ENCODE measurements at regions not wholly inside any gene's neighbourhood (a gene's known extent, or its start where the extent isn't known, plus 50 kb on each side); places are given as distances from the start of the nearest gene placed in this dataset.

GRCh38 chr10:43897765-43898419, 249.2 kb upstream of the ZNF32 start:
- CTCF ChIA-PET, result no interaction called here
- Mint-ChIP-seq H3K36me3 (ENCODE audit: low read depth) (no peaks in the 10 kb centered on the region), H3K27ac (no peak overlapping the region), H3K9me3 (no peaks in the 10 kb centered on the region), H3K4me1 (no peaks in the 10 kb centered on the region), H3K4me3 (no peak overlapping the region), H3K27me3 (peaks cover 3% of the 10 kb centered on the region)
- no peak for DNase-seq
- POLR2A ChIA-PET, result no interaction called here

DNA sequence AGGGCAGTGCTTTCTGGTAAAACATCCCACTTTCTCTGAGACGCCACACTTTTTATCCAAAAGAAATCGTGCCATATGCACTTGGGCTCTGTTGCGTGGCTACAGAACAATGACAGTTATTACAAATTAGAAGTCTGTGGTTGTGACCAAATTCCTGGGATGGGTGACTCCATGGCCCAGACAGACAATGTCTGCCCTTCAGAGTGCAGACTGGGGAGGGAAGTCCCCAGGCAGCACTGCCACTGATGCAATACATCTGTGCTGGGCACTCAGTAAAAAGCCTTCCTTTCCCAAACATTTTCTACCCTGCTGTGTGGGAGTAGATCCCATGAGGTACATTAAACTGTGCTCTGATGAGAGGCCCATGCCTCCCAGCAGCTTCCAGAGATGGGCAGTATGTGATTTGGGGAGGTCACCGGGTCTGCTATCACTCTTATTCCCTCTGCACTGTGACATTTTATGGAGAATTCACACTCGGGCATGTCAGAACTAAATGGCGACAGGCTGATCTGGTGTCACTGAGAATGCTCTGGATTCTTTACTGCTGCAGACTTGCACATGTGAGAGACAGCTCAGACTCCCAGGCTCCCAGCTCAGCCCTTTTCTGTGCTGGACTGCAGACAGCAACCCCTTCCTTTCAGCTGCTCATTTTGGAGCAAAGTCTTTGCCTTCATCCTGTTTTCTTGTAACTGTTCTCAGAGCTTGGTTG, 243.5 kb upstream of the ZNF32 start:
- Mint-ChIP-seq H3K4me3 (no peak overlapping the region), H3K27me3 (peaks cover 9% of the 10 kb centered on the region), H3K36me3 (ENCODE audit: low read depth) (no peaks in the 10 kb centered on the region), H3K9me3 (no peaks in the 10 kb centered on the region), H3K4me1 (no peaks in the 10 kb centered on the region), H3K27ac (no peak overlapping the region)
- CTCF ChIA-PET, result no interaction called here
- DNase-seq, result no peak
- POLR2A ChIA-PET, result no interaction called here

DNA sequence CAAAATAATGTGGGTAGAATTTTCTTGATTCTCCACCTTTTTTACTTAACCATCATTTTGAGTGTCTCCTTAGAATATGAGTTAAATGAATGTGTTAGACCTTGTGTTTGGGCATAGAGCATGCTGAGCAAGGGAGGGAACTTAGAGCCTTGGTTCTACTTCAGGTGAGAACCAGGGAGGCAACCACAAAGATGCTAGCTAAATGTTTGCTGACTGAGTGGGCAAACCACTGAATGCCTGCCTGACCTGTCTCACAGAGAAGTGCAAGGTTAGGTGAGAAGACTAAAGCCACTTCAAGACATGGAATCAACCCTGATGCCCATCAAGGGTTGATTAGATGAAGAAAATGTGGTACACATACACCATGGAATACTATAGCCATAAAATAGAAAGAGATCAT, 242.6 kb upstream of the ZNF32 start:
- Mint-ChIP-seq H3K27ac (no peak overlapping the region), H3K9me3 (no peaks in the 10 kb centered on the region), H3K27me3 (peaks cover 9% of the 10 kb centered on the region), H3K4me3 (no peak overlapping the region), H3K4me1 (no peaks in the 10 kb centered on the region), H3K36me3 (ENCODE audit: low read depth) (no peaks in the 10 kb centered on the region)
- ChIA-PET POLR2A (no interaction called here), CTCF (no interaction called here)
- no peak for DNase-seq

DNA sequence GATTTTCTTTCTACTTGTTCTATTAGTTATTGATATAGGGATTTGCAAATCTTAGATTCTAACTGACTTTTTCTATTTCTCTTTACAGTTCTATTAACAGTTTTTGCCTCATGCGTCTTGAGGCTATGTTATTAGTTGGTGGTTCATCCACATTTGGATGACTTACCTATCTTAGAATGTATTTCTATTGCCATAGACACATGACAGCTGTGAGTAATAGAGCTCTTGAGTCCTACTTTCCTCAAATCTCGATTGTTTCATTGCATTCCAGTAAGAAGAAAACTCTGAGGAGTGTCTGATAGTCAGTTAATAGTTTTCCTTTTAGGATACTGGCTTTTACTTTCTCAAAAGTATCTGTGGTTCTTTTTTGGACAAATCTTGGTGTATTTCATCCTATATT, 241.4 kb upstream of the ZNF32 start:
- ChIA-PET CTCF (no interaction called here), POLR2A (no interaction called here)
- Mint-ChIP-seq H3K27me3 (peaks cover 9% of the 10 kb centered on the region), H3K4me1 (no peaks in the 10 kb centered on the region), H3K27ac (no peak overlapping the region), H3K4me3 (no peak overlapping the region), H3K9me3 (no peaks in the 10 kb centered on the region), H3K36me3 (ENCODE audit: low read depth) (no peaks in the 10 kb centered on the region)
- DNase-seq, result no peak

GRCh38 chr10:43888586-43888985, 239.9 kb upstream of the ZNF32 start:
- H3K27ac Mint-ChIP-seq, result no peak overlapping the region
- no peaks in the 10 kb centered on the region for H3K9me3 Mint-ChIP-seq
- no peaks in the 10 kb centered on the region for H3K36me3 Mint-ChIP-seq (ENCODE audit: low read depth)
- CTCF ChIA-PET, result no interaction called here
- H3K4me3 Mint-ChIP-seq, result no peak overlapping the region
- DNase-seq, result no peak
- no peaks in the 10 kb centered on the region for H3K4me1 Mint-ChIP-seq
- H3K27me3 Mint-ChIP-seq, result peaks cover 9% of the 10 kb centered on the region
- POLR2A ChIA-PET, result no interaction called here

DNA sequence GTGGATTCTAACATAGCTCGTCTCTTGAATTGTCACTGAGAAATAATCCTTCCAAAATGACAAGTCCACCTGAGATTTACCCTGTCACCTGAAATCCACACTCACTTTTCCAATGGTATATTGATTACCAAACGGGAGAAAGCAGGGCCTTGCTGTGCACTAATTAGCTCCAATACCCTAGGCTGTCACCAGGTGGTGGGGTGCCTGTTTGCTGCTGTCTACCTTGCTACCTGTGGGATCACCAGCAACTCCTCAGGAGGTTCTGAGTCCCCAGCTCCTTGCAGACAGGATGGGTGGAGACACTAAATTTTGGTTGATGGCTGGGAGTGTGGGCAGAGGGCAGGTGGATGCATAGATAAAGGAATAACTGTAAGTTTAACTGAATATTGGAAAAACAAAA, 237.2 kb upstream of the ZNF32 start:
- no peak for DNase-seq
- ChIA-PET CTCF (no interaction called here), POLR2A (interaction anchor here (0.6 kb wide), 1 partner anchor 21 kb away, joined by 3 read pairs; no protein-coding TSS in a partner anchor)
- no peak overlapping the region for H3K4me3 Mint-ChIP-seq
- no peak overlapping the region for H3K27ac Mint-ChIP-seq
- peaks cover 8% of the 10 kb centered on the region for H3K27me3 Mint-ChIP-seq
- H3K9me3 Mint-ChIP-seq, result no peaks in the 10 kb centered on the region
- H3K4me1 Mint-ChIP-seq, result no peaks in the 10 kb centered on the region
- no peaks in the 10 kb centered on the region for H3K36me3 Mint-ChIP-seq (ENCODE audit: low read depth)

DNA sequence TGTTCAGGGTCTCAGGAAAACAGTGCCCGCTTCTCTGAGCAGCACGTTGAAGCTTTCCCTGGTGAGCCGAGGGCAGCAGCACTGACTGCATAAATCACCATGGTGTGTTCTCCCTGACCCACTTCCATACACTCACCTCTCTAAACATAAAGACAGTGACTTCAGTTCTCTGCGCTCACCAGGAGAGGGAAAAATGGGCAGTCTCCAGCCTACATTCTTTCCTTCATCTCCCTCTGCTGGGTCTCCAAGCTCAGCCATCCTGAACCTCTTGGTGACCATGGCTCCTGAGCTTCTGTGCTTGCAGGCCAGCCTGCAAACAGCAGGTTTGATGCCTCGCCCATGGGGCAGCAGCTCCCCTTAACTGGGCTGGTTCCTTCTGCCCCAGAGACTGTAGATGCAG, 236.6 kb upstream of the ZNF32 start:
- H3K9me3 Mint-ChIP-seq, result no peaks in the 10 kb centered on the region
- H3K4me1 Mint-ChIP-seq, result no peaks in the 10 kb centered on the region
- H3K4me3 Mint-ChIP-seq, result no peak overlapping the region
- no peaks in the 10 kb centered on the region for H3K36me3 Mint-ChIP-seq (ENCODE audit: low read depth)
- H3K27ac Mint-ChIP-seq, result no peak overlapping the region
- CTCF ChIA-PET, result no interaction called here
- peaks cover 5% of the 10 kb centered on the region for H3K27me3 Mint-ChIP-seq
- no peak for DNase-seq
- POLR2A ChIA-PET, result interaction anchor here (0.6 kb wide), 1 partner anchor 20 kb away, joined by 3 read pairs; no protein-coding TSS in a partner anchor

DNA sequence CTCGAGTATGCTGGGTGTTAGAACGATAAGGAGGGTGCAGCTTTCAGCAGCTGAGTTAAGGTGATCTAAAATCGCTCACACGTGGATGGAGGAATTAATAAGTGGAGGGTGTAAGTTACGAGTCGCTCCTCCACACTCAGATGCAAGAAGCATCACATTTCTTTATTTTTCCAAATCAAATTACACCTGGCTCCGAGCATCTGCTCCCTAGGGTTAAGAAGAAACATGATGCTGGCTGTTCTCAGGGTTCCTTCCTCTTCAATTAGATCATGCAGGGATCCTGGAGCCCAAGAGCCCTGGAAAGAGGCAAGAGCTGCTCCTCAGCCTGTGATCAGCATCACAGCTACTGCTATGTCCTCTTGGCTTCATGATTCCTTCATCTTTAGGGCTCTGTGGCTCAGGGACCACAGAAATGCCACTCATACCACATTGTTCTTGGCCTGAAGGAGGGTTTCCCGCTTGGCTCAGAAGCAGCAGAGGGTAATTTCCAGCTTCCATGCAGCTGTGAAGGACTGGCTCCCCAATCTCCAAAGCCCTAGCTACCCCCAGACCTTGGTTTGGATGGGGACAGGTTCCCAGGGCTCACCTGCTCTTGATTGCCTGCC, 235.9 kb upstream of the ZNF32 start:
- CTCF ChIA-PET, result no interaction called here
- Mint-ChIP-seq H3K27ac (no peak overlapping the region), H3K9me3 (no peaks in the 10 kb centered on the region)

GRCh38 chr10:43882711-43883110, 234.0 kb upstream of the ZNF32 start:
- Mint-ChIP-seq H3K27me3 (no peaks in the 10 kb centered on the region), H3K36me3 (ENCODE audit: low read depth) (no peaks in the 10 kb centered on the region), H3K4me3 (no peak overlapping the region), H3K27ac (no peak overlapping the region), H3K9me3 (no peaks in the 10 kb centered on the region), H3K4me1 (no peaks in the 10 kb centered on the region)
- POLR2A ChIA-PET, result no interaction called here
- CTCF ChIA-PET, result no interaction called here
- DNase-seq, result no peak

More for the DNA sequence above, 235.9 kb upstream of the ZNF32 start:
- Mint-ChIP-seq H3K4me1 (no peaks in the 10 kb centered on the region), H3K36me3 (ENCODE audit: low read depth) (no peaks in the 10 kb centered on the region), H3K4me3 (no peak overlapping the region), H3K27me3 (peaks cover 5% of the 10 kb centered on the region)
- no peak for DNase-seq
- POLR2A ChIA-PET, result no interaction called here

GRCh38 chr10:43881657-43882056, 233.0 kb upstream of the ZNF32 start:
- Mint-ChIP-seq H3K27me3 (no peaks in the 10 kb centered on the region), H3K27ac (no peak overlapping the region), H3K9me3 (no peaks in the 10 kb centered on the region), H3K4me3 (no peak overlapping the region), H3K4me1 (no peaks in the 10 kb centered on the region), H3K36me3 (ENCODE audit: low read depth) (no peaks in the 10 kb centered on the region)
- ChIA-PET POLR2A (no interaction called here), CTCF (no interaction called here)
- no peak for DNase-seq

DNA sequence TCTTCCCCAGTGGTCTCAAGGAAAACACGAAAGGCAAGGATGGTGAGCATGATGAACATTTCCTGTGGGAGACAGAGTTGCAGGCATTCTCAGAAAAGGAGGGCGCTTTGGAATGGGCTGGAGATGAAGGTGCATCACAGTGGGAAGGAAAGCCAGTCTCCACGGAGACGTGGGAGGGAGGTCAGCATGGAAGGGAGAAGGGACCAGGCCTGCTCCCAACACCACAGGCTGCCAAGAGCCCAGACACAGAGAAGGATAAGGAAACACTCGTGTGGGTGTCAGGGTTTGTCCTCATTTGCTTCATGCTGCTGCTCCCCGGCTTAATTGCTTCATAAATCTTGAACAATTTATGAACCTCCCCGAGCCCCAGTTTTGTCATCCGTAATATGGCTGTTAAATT, 231.5 kb upstream of the ZNF32 start:
- POLR2A ChIA-PET, result no interaction called here
- no peak for DNase-seq
- no peaks in the 10 kb centered on the region for H3K4me1 Mint-ChIP-seq
- CTCF ChIA-PET, result no interaction called here
- no peaks in the 10 kb centered on the region for H3K36me3 Mint-ChIP-seq (ENCODE audit: low read depth)
- no peak overlapping the region for H3K27ac Mint-ChIP-seq
- H3K27me3 Mint-ChIP-seq, result no peaks in the 10 kb centered on the region
- H3K9me3 Mint-ChIP-seq, result no peaks in the 10 kb centered on the region
- no peak overlapping the region for H3K4me3 Mint-ChIP-seq

GRCh38 chr10:43879742-43880141, 231.1 kb upstream of the ZNF32 start:
- CTCF ChIA-PET, result no interaction called here
- H3K9me3 Mint-ChIP-seq, result no peaks in the 10 kb centered on the region
- H3K27me3 Mint-ChIP-seq, result no peaks in the 10 kb centered on the region
- no peak overlapping the region for H3K27ac Mint-ChIP-seq
- no peak overlapping the region for H3K4me3 Mint-ChIP-seq
- H3K36me3 Mint-ChIP-seq (ENCODE audit: low read depth), result no peaks in the 10 kb centered on the region
- no peak for DNase-seq
- POLR2A ChIA-PET, result no interaction called here
- no peaks in the 10 kb centered on the region for H3K4me1 Mint-ChIP-seq

- CTCF ChIA-PET, result no interaction called here
- H3K9me3 Mint-ChIP-seq, result no peaks in the 10 kb centered on the region
- no peaks in the 10 kb centered on the region for H3K27me3 Mint-ChIP-seq
- H3K36me3 Mint-ChIP-seq (ENCODE audit: low read depth), result no peaks in the 10 kb centered on the region
- no peak for DNase-seq
- no peak overlapping the region for H3K4me3 Mint-ChIP-seq
- POLR2A ChIA-PET, result no interaction called here
- H3K27ac Mint-ChIP-seq, result no peak overlapping the region
- H3K4me1 Mint-ChIP-seq, result no peaks in the 10 kb centered on the region
Observed at GRCh38 chr10:43879162-43879561, 230.5 kb upstream of the ZNF32 start.

DNA sequence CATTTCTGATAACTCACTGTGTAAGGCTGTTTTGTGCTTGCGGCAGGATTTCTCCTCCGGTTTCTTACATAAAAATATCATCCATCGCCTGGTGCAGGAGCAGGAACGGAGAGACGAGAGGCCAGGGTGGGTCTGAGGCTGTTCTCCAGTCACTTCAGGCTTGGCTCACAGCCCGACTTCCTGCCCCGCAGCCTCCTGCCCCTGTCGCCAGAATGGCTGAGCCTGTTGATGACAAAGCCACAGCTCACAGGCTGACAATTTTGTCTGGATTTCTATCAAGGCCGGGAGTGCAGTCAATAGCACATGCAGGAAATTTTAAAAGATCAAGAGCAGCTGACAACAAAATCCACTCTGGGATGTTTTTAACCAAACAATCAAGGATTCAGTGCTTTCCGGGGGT, 229.7 kb upstream of the ZNF32 start:
- H3K4me3 Mint-ChIP-seq, result no peak overlapping the region
- no peak overlapping the region for H3K27ac Mint-ChIP-seq
- no peaks in the 10 kb centered on the region for H3K9me3 Mint-ChIP-seq
- no peaks in the 10 kb centered on the region for H3K36me3 Mint-ChIP-seq (ENCODE audit: low read depth)
- H3K27me3 Mint-ChIP-seq, result no peaks in the 10 kb centered on the region
- CTCF ChIA-PET, result no interaction called here
- H3K4me1 Mint-ChIP-seq, result no peaks in the 10 kb centered on the region
- POLR2A ChIA-PET, result no interaction called here
- DNase-seq, result no peak
